HG03354 (cell line): ENCODE measurements at regions not wholly inside any gene's neighbourhood (a gene's known extent, or its start where the extent isn't known, plus 50 kb on each side); places are given as distances from the start of the nearest gene placed in this dataset.
"Not testable (repeated sequence)": the region's sequence is repeated elsewhere in the genome, so short reads cannot be mapped to it uniquely, and the experiment has no call there.

Source experiments
- ATAC-seq: cut with Tn5 transposase; IDR thresholded peaks from one replicate; pipeline ENCODE4 v1.9.1; 2021; ENCODE audit warnings: mild to moderate bottlenecking; ENCODE audit not compliant: unreplicated experiment, poor library complexity, severe bottlenecking

DNA sequence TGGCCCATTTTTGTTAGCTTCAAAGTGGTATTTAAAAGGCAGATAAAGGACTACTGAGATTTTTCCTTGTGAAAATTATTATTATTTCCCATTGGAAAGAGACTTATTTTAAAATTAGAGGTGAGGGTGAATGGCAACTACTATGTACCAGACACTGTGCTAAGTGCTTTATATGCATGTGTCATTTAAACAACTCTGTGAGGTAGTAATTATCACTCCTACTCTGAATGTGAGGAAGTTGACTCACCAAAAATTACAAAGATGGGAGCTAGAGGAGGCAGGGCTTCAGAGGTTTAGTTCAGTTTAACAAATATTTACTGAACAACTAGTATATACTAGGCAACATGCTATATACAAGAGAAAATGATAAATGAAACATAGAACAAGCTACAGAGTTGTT is 78.2 kb downstream of the MSL3 start:
- no peak for ATAC-seq

DNA sequence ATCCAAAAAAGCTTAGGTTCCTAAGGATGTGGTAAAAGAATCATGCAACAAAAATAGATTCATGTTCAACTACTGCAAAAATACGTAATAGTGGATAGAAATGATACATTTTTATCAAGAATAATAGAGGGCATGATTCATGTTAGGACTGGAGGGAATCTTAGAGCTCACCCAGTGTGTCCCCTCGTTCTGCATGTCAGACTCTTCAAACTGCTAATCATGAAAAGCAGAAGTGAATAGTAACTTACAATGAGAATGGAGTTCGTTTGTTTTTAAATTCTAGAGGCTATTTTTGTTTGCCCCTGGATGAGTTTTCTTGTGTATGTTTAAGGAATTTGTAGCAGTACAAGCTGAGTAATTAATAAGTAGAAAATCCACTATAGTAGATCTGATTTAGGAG is 79.4 kb downstream of the MSL3 start:
- no peak for ATAC-seq

DNA sequence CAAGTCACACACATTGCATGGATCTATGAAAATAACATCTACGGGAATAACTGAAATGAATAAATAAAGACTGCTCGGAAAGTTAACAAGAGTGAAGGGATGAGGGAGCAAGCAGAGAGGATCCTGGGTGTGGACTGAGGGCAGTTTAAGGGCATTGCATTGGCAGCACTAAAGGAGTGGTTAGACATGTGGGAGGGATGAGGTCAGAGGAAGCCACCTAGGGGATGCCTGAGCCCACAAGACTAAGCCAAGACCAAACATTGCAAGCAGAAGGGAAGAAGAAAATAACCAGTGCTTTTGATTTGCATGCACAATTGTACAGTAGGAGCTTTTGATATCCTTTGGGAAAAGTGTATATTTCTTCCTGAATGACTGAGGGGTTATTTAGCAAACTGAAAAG is 106.1 kb downstream of the MSL3 start:
- no peak for ATAC-seq

DNA sequence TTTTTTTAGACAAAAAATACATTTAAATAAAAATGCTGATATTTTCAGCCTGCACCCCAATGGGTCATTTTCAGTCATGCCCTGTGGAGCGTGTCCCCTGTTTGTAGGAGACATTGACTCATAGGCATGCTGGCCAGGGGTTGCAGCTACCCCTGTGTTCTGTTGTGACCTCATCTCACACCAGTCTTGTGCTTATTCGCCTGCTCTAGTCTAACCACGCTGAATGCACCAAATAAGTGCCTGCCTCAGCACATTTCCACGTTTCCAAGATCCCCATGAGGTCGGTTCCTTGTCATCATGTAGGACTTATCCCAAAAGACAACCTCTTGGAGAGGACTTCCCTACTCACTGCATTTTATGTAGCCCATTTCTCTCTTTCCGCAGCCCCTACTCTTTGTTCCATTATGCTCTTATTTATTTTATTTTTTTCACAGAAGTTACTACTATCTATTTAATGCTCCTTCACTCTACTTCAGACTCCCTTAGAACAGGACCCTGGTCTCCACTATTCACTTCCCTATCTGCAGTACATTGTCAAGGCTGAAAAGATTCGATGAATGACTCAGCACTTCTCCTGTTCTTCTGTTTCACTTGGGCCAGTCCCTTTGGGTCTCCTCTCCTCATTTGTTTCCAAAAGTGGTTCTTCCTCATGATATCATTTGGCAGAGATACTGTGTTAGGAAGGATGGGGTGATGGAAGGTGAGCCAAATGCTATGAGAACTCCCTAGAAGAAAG is 109.7 kb downstream of the MSL3 start:
- peak; percentile 72 for ATAC-seq

DNA sequence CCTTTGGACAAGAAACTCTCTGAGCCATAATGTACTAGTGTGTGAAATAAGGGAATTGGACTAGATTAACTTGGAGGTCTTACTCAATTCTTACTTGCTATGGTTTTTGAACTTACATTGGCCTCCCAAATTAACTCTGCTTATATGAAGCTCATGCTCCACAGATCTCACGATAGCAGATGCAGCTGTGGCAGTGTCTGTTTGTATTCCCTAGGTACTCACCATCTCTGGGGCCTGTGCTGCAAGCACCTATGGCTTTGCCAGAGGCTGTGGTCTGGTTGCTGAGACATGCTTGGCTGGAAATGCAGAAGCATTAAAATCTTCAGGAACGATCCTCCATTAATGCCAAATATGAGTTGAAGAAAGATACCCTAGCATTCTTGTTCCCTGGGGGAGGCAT is 112.8 kb downstream of the MSL3 start:
- no peak for ATAC-seq

DNA sequence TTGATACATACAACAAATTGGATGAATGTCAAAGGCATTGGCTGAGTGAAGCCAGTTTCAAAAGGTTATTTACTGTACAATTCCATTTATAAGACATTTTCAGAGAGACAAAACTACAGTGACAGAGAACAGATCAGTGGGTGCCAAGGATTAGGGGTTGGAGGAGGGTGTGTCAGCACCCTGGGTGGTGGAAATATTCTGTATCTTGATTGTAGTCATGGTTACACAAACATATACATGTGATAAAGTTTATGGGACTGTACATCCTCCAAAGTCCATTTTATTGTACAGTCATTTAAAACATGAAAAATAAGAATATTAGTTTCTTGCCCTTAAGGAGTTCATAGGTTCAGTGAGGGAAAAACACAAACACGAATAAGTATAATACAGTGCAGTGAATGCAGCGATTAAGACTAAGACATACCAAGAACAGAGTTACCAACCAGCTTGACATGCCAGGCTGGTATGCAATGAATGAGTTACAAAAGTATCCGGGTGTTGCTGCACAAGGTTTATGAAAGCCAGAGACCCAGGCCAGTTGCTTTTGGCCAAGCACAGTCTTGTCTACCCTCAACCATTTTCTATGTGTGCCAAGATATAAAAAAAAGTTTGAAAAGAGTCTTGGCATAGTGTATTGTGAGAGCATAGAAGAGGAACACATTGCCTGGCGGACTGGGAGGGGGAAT is 123.6 kb downstream of the MSL3 start:
- no peak for ATAC-seq

DNA sequence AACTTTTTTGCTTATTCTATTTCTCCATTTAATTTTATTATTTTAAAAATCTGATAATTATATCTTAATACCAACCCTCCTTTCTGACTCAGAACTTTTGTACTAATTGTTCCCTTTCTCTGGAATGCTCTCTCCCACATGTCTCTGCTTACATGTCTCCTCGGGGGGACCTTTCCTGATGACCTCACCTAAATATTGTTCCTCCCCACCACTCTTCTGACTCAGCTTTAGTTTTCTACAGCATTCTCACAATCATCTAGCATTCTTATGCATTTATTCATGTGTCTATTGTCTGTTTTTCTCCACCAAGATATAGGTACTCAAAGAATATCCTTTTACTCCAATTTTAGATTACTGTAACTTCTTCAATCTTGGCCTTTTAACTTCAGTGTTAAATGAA is 128.7 kb downstream of the MSL3 start:
- ATAC-seq = no peak

DNA sequence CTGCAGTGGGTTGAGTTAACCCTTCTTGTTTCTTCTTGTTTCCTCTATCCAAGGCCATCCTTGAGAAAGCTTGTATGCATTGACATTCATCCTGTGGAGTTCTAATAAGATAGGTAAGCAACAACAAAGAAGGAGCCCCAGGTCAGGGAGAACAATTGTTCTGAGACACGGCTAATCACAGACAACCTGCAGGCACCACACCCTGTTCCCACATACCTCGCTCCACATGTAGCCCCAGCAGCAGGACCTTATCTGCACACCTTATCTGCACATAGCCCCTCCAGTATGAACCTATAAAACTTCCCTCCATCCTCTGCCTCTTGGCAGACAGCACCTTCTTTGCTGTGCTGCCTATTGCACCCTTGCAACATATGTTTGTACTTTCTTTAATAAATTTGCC is 129.1 kb downstream of the MSL3 start:
- no peak for ATAC-seq

DNA sequence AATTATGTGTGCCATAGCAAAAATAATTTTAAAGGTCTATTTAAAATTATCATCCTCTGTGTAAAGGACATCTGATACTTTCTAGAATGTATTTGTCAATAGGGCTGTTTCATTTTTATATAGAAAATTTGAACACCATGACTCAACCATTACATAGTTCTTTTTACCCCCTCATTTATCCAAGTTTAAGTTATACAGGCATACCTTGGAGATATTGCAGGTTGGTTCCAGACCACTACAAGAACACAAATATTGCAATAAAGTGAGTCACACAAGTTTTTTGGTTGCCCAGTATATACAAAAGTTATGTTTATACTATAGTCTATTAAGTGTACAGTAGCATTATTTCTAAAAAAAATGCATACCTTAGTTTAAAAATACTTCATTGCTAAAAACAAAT is 130.4 kb downstream of the MSL3 start:
- ATAC-seq = no peak

DNA sequence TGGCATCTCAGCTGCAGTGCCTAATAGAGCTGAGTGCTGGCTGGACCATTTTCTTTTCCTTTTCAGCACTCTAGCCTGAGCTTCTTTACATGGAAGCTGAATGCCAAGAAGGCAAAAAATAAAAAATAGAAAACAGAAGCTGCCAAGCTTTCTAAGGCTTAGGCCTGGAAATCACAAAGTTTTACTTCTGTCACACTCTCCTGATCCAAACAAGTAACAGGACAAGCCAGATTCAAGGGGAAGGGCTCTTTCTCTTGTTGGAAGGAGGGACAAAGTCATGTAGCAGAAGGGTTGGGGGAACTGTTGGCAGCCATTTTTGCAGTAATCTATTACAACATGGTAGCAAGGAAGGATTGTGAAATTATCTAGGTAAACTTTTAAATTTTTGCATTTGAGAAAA is 131.8 kb downstream of the MSL3 start:
- ATAC-seq = no peak

DNA sequence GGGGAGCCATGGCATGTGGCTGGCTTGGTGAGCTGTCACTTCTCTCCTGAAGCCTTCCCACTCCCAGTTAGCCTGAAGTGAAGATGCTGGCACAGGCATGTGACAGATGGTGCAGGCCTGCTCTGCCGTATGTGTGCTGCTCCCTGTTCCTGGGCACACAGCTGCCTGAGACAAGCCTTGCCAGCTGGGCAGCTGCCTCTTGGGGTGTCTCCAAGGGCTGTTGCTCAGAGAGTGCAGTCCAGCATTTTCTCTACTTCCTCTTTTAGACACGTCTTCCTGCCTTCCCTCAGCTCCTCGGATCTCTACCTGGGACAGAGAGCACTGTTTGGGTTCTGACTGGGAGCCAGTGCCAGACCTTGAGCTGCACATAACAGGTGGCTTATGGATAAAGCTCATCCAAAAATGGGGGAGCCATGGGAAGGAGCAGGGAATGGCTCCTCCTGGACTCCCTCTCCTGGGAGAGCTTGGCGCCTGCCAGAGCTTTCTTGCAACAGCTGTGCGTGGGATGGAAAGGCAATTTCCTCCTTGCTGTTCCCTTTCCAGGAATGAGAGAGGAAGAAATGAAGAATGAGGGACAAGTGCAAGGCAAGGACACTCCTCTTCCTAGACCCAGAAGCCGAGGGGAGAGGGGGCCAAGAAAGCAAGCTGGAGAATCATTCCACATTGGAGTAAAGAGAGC is 132.9 kb downstream of the MSL3 start:
- no peak for ATAC-seq

DNA sequence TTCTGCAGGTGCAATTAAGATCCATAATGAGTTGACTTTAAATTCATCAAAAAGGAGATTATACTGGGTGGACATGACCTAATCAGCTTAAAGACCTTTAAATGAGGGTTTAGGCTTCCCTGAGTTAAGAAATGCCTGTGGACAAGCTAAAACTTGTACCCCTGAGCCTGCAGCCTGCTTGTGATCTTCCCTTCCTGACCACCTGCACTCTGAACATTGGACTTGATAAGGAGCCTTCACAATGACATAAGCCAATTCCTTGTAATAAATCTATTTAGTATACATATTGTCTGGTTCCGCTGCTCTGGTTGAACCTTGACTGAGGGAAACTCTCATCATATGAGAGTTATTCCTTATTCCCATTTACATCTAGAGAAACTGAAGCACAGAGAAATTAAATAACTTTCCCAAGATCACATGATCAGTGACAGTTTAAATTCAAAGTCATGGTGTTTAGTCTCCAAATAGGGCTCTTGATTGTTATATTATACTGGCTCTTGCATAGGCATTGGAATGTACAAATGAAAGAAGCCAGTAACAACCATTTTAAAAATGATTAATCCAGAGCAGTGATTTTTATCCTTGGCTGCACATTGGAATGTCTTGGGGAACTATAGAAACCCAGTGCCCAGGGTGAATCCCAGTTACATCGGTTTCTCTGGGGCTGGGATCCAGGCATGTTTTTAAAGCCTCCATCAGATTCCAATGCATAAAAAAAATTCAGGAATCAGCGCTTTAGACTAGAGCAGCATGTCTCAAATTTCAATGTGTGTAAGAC is 136.1 kb downstream of the MSL3 start:
- ATAC-seq = no peak

DNA sequence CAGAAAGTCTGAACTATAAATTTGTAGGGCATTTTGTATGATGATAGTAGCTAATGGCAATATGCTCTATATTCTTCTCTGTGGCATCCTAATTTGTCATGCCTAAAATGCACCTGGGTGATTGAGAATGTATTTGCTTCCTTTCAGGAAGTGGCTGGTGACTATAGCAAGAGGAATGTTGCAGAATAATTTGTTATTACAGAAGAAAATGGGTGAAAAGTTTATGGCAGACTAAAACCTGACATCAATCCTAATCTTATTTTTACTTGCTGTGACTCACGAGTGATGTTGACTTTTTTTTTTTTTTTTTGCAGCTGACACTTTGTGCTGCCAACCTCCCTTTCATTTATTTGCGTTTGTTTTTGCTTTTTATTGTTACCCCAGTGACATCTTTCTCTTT is 141.1 kb downstream of the MSL3 start:
- no peak for ATAC-seq

DNA sequence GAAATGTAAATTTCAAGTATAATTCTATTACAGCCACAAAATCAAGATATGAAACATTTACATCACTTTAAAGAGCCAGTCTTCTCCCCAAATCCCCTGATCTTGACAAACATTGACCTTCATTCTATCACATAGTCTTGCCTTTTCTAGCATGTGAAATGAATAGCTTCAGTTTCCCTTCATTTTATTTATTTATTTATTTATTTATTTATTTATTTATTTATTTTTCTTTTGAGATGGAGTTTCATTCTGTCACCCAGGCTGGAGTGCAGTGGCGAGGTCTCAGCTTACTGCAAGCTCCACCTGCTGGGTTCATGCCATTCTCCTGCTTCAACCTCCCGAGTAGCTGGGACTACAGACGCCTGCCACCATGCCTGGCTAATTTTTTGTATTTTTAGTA is 147.9 kb downstream of the MSL3 start:
- not testable (repeated sequence) for ATAC-seq

DNA sequence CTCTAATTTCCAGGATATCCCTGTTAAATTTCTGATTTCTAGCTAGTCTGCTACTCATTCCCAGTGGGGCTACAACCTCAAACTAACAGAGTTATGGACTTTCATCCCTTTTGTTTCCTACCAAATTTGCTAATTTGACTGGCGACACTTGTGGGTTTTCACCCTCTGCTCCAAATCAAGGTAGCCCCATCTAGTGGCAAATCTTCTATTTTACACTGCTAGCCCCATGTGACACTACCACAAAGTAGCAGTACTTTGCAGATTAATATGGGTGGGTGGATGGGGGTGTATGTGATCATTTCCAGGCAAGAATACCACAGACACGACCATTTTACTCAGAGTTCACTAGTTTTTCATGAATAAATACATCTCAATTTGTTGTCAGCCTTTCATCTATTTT is 150.3 kb downstream of the MSL3 start:
- ATAC-seq = peak; percentile 93

DNA sequence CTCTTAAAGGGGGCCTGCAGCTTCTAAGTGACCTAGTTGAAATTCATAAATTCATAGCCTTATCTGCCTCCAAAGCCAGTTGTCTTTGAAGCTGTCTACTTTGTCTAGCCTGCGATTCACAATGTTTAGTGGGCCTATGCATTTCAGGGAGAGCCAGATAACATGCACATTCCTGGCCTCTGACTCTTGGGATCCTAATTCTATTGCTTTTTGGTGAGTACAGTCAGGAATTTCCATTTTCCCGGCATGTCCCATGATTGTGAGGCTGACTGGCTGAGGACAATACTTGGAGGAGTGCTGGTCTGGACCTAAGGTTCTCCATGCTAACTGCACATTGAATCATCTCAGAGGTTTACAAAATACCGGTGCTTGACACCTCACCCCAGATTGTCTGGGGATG is 155.0 kb downstream of the MSL3 start:
- no peak for ATAC-seq

DNA sequence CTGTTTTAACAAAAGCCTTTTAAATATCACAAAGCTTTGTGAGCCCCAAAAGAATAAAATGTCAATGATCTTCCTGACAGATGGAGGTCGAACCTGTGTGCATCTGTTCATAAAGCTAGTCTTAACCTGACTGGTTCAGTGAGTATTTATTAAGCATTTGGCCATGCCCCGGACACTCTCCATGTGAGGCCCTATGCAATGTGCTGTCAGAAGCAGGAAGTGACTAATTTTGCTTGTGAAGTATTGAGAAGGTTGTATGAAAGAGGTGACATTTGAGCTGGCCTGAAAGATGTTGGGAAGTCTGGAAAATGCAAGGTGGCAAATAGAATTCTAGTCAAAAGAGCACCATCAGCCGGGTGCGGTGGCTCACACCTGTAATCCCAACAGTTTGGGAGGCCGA is 171.4 kb downstream of the MSL3 start:
- no peak for ATAC-seq

DNA sequence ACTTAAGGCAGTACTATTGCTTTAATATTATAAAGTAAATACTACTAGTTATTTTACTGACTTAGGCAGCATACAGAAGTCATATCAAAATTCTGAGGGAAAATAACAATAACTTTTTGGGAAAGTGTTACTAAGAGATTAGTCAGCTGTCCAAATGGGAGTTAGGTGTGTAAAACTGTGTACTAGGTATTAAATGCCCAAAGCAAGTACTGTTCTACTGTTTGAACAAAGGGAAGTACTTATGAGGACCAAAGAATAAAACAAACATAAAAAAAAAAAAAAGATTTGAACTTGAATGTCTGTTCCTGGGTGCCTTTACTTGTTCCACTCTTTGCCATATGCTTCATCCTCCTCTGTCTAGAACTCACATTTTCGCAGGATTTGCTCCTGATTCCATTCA is 174.4 kb downstream of the MSL3 start:
- ATAC-seq = no peak

DNA sequence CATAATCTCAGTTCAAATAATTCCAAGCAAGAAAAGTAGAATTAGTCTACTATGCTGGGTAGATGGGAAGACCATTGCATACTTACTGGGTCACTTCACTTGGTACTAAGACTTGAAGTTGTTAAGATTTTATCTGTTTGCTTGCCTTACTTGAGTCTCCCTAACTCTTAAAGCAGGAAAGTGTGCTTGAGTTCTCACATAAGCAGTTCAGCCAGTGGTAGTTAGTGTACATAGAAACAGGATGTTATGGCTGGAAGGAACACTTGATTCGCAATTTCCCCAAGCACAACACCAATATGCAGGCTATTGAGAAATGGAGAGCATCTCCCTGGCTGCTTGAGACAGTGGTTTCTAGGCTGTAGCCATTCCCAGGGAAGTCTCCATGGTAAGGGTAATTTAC is 176.1 kb downstream of the MSL3 start:
- ATAC-seq = no peak

DNA sequence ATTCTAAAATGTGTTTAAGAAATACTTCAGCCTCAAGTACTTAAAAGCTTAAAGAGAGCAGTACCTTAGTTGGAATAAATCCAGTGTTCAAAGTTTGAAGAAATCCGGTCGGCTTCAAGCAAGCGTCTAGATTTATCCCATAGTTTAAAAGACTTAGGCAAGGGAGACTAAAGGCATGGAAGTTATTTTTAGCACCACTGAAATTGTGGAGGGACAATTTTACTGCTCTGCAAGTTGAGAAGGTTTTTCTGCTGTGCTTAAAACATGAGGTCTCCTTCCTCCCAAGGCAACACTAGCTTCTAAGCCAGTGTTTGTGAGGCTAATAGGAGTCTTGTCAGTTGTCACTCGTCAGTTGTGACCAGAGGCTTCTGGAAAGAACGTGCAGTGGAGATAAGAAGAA is 183.5 kb downstream of the MSL3 start:
- ATAC-seq = no peak
